ENCODE measurements at regions not wholly inside any gene's neighbourhood (a gene's known extent, or its start where the extent isn't known, plus 50 kb on each side); places are given as distances from the start of the nearest gene placed in this dataset.

- no peak for DNase-seq (ENCODE audit: extremely low spot score, unreplicated experiment)
- no peaks in the 10 kb centered on the region for H3K9me3 Mint-ChIP-seq (ENCODE audit: unreplicated experiment)
- no peaks in the 10 kb centered on the region for H3K4me1 Mint-ChIP-seq (ENCODE audit: unreplicated experiment)
- H3K36me3 Mint-ChIP-seq (ENCODE audit: unreplicated experiment) = no peaks in the 10 kb centered on the region
- H3K27ac Mint-ChIP-seq (ENCODE audit: unreplicated experiment) = no peak overlapping the region
- H3K27me3 Mint-ChIP-seq (ENCODE audit: unreplicated experiment) = no peaks in the 10 kb centered on the region
- H3K4me3 Mint-ChIP-seq (ENCODE audit: unreplicated experiment) = no peak overlapping the region
- TF ChIP-seq CTCF (IDR thresholded peaks at IDR 0.05) = no peak
These were observed 959.3 kb downstream of the DNAH5 start for GRCh38 chr5:12985142-12985541.

DNA sequence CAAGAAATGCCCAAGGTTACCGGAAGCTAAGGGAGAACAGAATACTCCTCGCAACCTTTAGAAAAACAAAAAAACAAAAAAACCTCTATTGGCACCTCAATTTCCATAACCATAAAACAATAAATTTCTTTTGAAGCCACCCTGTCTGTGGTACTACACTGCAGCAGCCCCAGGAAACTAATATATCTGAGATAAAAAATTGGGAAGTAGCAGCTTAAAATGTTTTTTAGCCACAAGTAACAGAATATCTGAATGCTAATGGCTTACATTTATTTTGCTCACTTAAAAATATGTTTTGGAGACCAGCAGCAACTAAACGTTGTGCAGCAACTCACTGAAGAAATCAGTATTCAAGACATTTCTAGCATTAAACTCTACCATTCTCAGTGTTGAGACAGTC is 969.6 kb downstream of the DNAH5 start:
- peaks cover 2% of the 10 kb centered on the region for H3K27me3 Mint-ChIP-seq (ENCODE audit: unreplicated experiment)
- no peaks in the 10 kb centered on the region for H3K36me3 Mint-ChIP-seq (ENCODE audit: unreplicated experiment)
- TF ChIP-seq CTCF (IDR thresholded peaks at IDR 0.05) = no peak
- no peak for DNase-seq (ENCODE audit: extremely low spot score, unreplicated experiment)
- no peaks in the 10 kb centered on the region for H3K4me1 Mint-ChIP-seq (ENCODE audit: unreplicated experiment)
- no peak overlapping the region for H3K4me3 Mint-ChIP-seq (ENCODE audit: unreplicated experiment)
- no peaks in the 10 kb centered on the region for H3K9me3 Mint-ChIP-seq (ENCODE audit: unreplicated experiment)
- H3K27ac Mint-ChIP-seq (ENCODE audit: unreplicated experiment) = no peak overlapping the region

- H3K4me3 Mint-ChIP-seq (ENCODE audit: unreplicated experiment) = no peak overlapping the region
- H3K27ac Mint-ChIP-seq (ENCODE audit: unreplicated experiment) = no peak overlapping the region
- no peaks in the 10 kb centered on the region for H3K27me3 Mint-ChIP-seq (ENCODE audit: unreplicated experiment)
- H3K36me3 Mint-ChIP-seq (ENCODE audit: unreplicated experiment) = no peaks in the 10 kb centered on the region
- H3K9me3 Mint-ChIP-seq (ENCODE audit: unreplicated experiment) = no peaks in the 10 kb centered on the region
- no peak for TF ChIP-seq CTCF (IDR thresholded peaks at IDR 0.05)
- H3K4me1 Mint-ChIP-seq (ENCODE audit: unreplicated experiment) = no peaks in the 10 kb centered on the region
- DNase-seq (ENCODE audit: extremely low spot score, unreplicated experiment) = no peak
These were observed 978.7 kb downstream of the DNAH5 start for GRCh38 chr5:12965804-12966203.

DNA sequence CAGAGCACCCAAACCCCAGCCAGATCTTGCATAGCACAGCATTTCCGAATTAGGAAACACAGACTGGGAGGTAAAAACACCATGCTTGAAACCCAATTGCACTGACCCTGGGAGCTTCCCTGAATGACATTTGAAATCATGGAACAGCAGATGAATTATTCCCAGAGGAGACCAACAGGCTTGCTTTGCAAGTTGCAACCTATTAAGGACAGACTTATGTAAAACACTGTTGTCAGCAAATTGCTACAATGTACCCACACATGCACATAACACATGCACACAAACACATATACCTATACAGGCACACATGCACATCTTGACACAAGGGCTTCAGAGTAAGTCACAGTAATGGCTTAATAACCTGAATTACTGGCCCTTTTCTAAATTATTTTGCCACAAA is 984.8 kb downstream of the DNAH5 start:
- TF ChIP-seq CTCF (IDR thresholded peaks at IDR 0.05) = no peak
- no peaks in the 10 kb centered on the region for H3K4me1 Mint-ChIP-seq (ENCODE audit: unreplicated experiment)

DNA sequence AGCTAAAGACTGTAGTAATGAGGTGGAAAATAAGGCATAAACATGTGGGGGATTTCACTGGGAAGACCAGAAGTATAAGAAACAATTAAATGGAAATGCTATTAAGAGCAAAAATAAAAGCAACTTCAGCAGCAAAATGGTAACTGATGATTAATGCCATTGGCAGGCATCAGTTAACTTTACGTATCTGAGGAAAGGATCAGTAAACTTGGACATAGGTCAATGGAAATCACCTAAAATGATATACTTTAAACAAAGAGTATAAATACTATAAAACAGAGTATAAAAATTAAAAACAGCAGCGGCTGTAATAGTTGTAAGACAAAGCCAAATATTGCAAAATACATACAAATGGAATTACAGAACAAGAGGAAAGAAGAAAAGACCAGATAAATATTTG is 992.1 kb downstream of the DNAH5 start:
- Mint-ChIP-seq H3K27me3 (ENCODE audit: unreplicated experiment) (no peaks in the 10 kb centered on the region), H3K36me3 (ENCODE audit: unreplicated experiment) (no peaks in the 10 kb centered on the region), H3K4me1 (ENCODE audit: unreplicated experiment) (no peaks in the 10 kb centered on the region), H3K27ac (ENCODE audit: unreplicated experiment) (no peak overlapping the region), H3K4me3 (ENCODE audit: unreplicated experiment) (no peak overlapping the region), H3K9me3 (ENCODE audit: unreplicated experiment) (no peaks in the 10 kb centered on the region)
- no peak for DNase-seq (ENCODE audit: extremely low spot score, unreplicated experiment)
- no peak for TF ChIP-seq CTCF (IDR thresholded peaks at IDR 0.05)

More for the DNA sequence above, 984.8 kb downstream of the DNAH5 start:
- no peaks in the 10 kb centered on the region for H3K27me3 Mint-ChIP-seq (ENCODE audit: unreplicated experiment)
- no peak overlapping the region for H3K27ac Mint-ChIP-seq (ENCODE audit: unreplicated experiment)
- H3K9me3 Mint-ChIP-seq (ENCODE audit: unreplicated experiment) = no peaks in the 10 kb centered on the region
- no peaks in the 10 kb centered on the region for H3K36me3 Mint-ChIP-seq (ENCODE audit: unreplicated experiment)
- DNase-seq (ENCODE audit: extremely low spot score, unreplicated experiment) = no peak
- no peak overlapping the region for H3K4me3 Mint-ChIP-seq (ENCODE audit: unreplicated experiment)
